Lower leg skin (tissue), 4 donors: ENCODE measurements at regions not wholly inside any gene's neighbourhood (a gene's known extent, or its start where the extent isn't known, plus 50 kb on each side); places are given as distances from the start of the nearest gene placed in this dataset.
"Not testable (repeated sequence)": the region's sequence is repeated elsewhere in the genome, so short reads cannot be mapped to it uniquely, and the experiment has no call there.

Source experiments
- DNase-seq, 2 donors: peaks; one replicate each; pipeline ENCODE4 v3.0.0-alpha.2; 2019; ENCODE audit warnings: low spot score in 2 of 2
- H3K4me3 ChIP-seq: fragments of 200-600 bp; sonication (generic); 2 replicates; pipeline ENCODE4 v1.5.1; 2017; ENCODE audit warnings: mild to moderate bottlenecking, low read depth; ENCODE audit not compliant: poor library complexity, severe bottlenecking
- CTCF ChIP-seq, 3 donors: fragments of 450-650 bp; IDR thresholded peaks; one replicate each; pipeline ENCODE4 v1.5.1; 2016; ENCODE audit warnings: antibody characterized with exemption in 3 of 3, mild to moderate bottlenecking in 3 of 3, moderate library complexity in 2 of 3
- POLR2A ChIP-seq, 2 donors: fragments of 450-650 bp; IDR thresholded peaks; one replicate each; pipeline ENCODE4 v1.6.1; 2016 to 2017; ENCODE audit warnings: antibody characterized with exemption in 2 of 2, mild to moderate bottlenecking in 1 of 2, moderate library complexity in 1 of 2
- WGBS, 2 donors: methylation state at CpG; one replicate each; pipeline ENCODE4 v1.1.5; 2018; 5-methylcytosine and 5-hydroxymethylcytosine counted together
- intact Hi-C: fragments of 100-400 bp; cut with DNase I; formaldehyde crosslinking; loops from one replicate; pipeline ENCODE4 v1.15.0; 2023; ENCODE audit warnings: low total_unique reads

GRCh38 chr1:199948587-199949280, 78.8 kb upstream of the NR5A2 start:
- TF ChIP-seq POLR2A (IDR thresholded peaks at IDR 0.05) (no peak), CTCF (IDR thresholded peaks at IDR 0.05) (no peak)
- H3K4me3 ChIP-seq: no peak overlapping the region
- intact Hi-C loops: no loop called here
- 85 to 86% methylated on average over 5 of the region's 5 CpGs for WGBS, 2 donors
- DNase-seq: no peak

- H3K4me3 ChIP-seq, DNase-seq, intact Hi-C loops: not testable (repeated sequence)
- 73 to 88% methylated on average over 6 of the region's 6 CpGs for WGBS, 2 donors
Measured at GRCh38 chr1:199951005-199951404, 76.5 kb upstream of the NR5A2 start.

GRCh38 chr1:199953651-199954050, 73.9 kb upstream of the NR5A2 start:
- DNase-seq: no peak
- H3K4me3 ChIP-seq: no peak overlapping the region

GRCh38 chr1:199954699-199955098, 72.8 kb upstream of the NR5A2 start:
- H3K4me3 ChIP-seq: no peak overlapping the region
- 74 to 77% methylated on average over 3 of the region's 3 CpGs for WGBS, 2 donors
- DNase-seq: peak in 1 of 2 donors; percentile 52
- TF ChIP-seq POLR2A (IDR thresholded peaks at IDR 0.05): no peak
- intact Hi-C loops: no loop called here

More at GRCh38 chr1:199953651-199954050, 73.9 kb upstream of the NR5A2 start:
- TF ChIP-seq CTCF (IDR thresholded peaks at IDR 0.05): no peak
- TF ChIP-seq POLR2A (IDR thresholded peaks at IDR 0.05): no peak
- intact Hi-C loops: no loop called here
- WGBS, 2 donors: 74 to 77% methylated on average over 4 of the region's 4 CpGs

- H3K4me3 ChIP-seq: no peak overlapping the region
- DNase-seq: no peak
- no peak for TF ChIP-seq POLR2A (IDR thresholded peaks at IDR 0.05)
- intact Hi-C loops: no loop called here
- WGBS, 2 donors: 48 to 56% methylated on average over 4 of the region's 4 CpGs
Measured at GRCh38 chr1:199955235-199955634, 72.3 kb upstream of the NR5A2 start.

GRCh38 chr1:199956005-199956404, 71.5 kb upstream of the NR5A2 start:
- no peak overlapping the region for H3K4me3 ChIP-seq
- intact Hi-C loops: no loop called here
- WGBS, 2 donors: 52 to 88% methylated on average over 4 of the region's 4 CpGs
- TF ChIP-seq CTCF (IDR thresholded peaks at IDR 0.05): no peak
- TF ChIP-seq POLR2A (IDR thresholded peaks at IDR 0.05): no peak
- peak in 1 of 2 donors; percentile 12 for DNase-seq

- intact Hi-C loops: no loop called here
- 97 to 99% methylated on average over 13 to 20 of the region's 29 CpGs for WGBS, 2 donors
- H3K4me3 ChIP-seq: no peak overlapping the region
- DNase-seq: peak in 1 of 2 donors; percentile 23
- no peak for TF ChIP-seq CTCF (IDR thresholded peaks at IDR 0.05)
- no peak for TF ChIP-seq POLR2A (IDR thresholded peaks at IDR 0.05)
Measured at GRCh38 chr1:199959033-199959774, 68.3 kb upstream of the NR5A2 start.
